ENCODE measurements at regions not wholly inside any gene's neighbourhood (a gene's known extent, or its start where the extent isn't known, plus 50 kb on each side); places are given as distances from the start of the nearest gene placed in this dataset.

DNA sequence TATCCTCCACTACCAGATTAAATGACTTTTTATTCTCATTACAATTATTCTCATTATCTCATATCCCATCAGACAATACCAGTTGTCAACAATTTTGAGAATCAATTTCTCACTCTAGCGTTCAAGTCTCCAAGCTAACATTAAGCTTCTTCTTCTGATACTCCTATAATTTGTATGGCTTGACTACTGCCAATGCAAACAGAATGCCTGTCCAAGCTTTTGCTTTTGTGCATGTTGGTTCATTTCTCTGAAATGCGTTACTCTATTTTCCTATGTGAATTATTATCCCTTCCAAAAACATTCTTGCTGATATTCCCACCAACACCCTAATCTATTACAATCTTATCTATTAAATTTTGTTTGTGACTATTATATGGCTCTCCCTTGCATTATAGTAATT, 1602.3 kb downstream of the C4orf33 start:
- no peak overlapping the region for H3K4me3 ChIP-seq
- no peaks in the 10 kb centered on the region for H3K4me1 ChIP-seq (ENCODE audit: control insufficient read depth in 5 of 5, insufficient read depth in 5 of 5, low read length in 5 of 5)
- H3K9ac ChIP-seq (ENCODE audit: insufficient read depth in 1 of 2, low read length in 2 of 2), result no peak overlapping the region
- no peaks in the 10 kb centered on the region for H3K9me3 ChIP-seq (ENCODE audit: control insufficient read depth in 4 of 4, insufficient read depth in 3 of 4, low read length in 3 of 4)
- WGBS, 2 donors, result 88 to 94% methylated on average over 2 of the region's 2 CpGs
- no peaks in the 10 kb centered on the region for H3K36me3 ChIP-seq (ENCODE audit: control insufficient read depth in 4 of 4, insufficient read depth in 4 of 4, low read length in 4 of 4)
- DNase-seq (no peak), ATAC-seq (ENCODE audit: insufficient read depth, low FRiP score) (no peak)
- no peak overlapping the region for H3K27ac ChIP-seq (ENCODE audit: low read depth in 1 of 2, low read length in 1 of 2)
- TF ChIP-seq, protein P1, sequence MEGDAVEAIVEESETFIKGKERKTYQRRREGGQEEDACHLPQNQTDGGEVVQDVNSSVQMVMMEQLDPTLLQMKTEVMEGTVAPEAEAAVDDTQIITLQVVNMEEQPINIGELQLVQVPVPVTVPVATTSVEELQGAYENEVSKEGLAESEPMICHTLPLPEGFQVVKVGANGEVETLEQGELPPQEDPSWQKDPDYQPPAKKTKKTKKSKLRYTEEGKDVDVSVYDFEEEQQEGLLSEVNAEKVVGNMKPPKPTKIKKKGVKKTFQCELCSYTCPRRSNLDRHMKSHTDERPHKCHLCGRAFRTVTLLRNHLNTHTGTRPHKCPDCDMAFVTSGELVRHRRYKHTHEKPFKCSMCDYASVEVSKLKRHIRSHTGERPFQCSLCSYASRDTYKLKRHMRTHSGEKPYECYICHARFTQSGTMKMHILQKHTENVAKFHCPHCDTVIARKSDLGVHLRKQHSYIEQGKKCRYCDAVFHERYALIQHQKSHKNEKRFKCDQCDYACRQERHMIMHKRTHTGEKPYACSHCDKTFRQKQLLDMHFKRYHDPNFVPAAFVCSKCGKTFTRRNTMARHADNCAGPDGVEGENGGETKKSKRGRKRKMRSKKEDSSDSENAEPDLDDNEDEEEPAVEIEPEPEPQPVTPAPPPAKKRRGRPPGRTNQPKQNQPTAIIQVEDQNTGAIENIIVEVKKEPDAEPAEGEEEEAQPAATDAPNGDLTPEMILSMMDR (IDR thresholded peaks at IDR 0.05; ENCODE audit: control extremely low read depth, extremely low read depth), result no peak
- no peaks in the 10 kb centered on the region for H3K27me3 ChIP-seq (ENCODE audit: control insufficient read depth in 3 of 3, insufficient read depth in 3 of 3, low read length in 2 of 3)

DNA sequence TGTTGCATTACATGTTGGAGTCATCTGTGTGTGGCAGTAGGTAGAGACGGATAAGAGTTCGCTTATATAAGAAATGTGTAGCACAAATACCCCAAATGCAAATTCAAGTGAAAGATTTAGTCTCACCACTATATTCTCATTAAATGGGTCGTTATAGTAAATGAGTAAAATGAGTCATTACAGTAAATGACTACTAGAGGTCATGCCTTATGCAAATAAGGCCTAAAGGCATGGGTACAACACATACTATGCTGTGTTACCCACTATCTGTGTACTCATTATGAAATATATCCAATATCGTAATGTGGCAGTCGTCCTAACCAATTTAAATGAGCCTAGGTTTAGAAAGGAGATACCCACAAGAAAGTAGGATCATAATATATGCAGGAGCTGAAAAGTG, 1603.1 kb downstream of the C4orf33 start:
- no peak overlapping the region for H3K4me3 ChIP-seq
- WGBS, 2 donors, result 57 to 68% methylated on average over 5 of the region's 5 CpGs
- DNase-seq, result no peak
- no peak overlapping the region for H3K27ac ChIP-seq (ENCODE audit: low read depth in 1 of 2, low read length in 1 of 2)
- no peaks in the 10 kb centered on the region for H3K27me3 ChIP-seq (ENCODE audit: control insufficient read depth in 3 of 3, insufficient read depth in 3 of 3, low read length in 2 of 3)
- no peak for ATAC-seq (ENCODE audit: insufficient read depth, low FRiP score)
- no peaks in the 10 kb centered on the region for H3K4me1 ChIP-seq (ENCODE audit: control insufficient read depth in 5 of 5, insufficient read depth in 5 of 5, low read length in 5 of 5)
- H3K9ac ChIP-seq (ENCODE audit: insufficient read depth in 1 of 2, low read length in 2 of 2), result no peak overlapping the region
- no peaks in the 10 kb centered on the region for H3K9me3 ChIP-seq (ENCODE audit: control insufficient read depth in 4 of 4, insufficient read depth in 3 of 4, low read length in 3 of 4)
- H3K36me3 ChIP-seq (ENCODE audit: control insufficient read depth in 4 of 4, insufficient read depth in 4 of 4, low read length in 4 of 4), result no peaks in the 10 kb centered on the region
- TF ChIP-seq, protein P1 (IDR thresholded peaks at IDR 0.05; ENCODE audit: control extremely low read depth, extremely low read depth), result no peak

DNA sequence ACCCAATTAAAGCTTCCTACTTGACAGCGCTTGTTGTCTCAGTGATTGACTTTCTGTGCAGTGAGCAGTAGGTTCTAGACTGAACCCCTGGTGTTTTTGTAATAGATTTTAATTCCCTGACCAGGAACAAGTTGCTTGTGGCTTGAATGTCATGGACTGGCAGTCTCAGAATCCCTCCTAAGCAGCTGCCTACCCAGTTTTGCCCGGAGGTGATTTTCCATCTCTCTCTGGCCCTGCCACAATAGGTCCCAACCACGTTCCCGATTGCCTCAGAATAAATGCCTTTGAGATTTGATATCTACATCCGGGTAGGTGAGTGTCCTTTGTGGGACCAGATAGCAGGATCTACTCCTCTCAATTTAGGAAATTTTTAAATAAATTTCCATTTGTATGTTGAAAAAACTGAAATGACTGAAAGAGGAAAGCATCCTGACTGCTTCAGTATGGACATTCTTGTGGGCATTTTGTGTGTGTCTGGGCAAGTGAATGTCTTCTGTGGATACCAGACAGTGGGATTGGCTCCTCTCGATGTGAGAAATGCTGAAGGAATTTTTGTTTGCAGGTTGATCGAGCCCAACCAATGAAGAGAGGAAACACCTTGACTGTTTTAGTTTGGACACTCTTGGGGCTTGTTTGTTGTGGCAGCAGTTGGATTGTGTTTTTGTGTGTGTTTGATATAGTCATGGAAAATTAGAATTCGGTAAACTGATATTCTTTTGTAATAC, 1607.4 kb downstream of the C4orf33 start:
- no peak overlapping the region for H3K27ac ChIP-seq (ENCODE audit: low read depth in 1 of 2, low read length in 1 of 2)
- TF ChIP-seq, protein P1 (IDR thresholded peaks at IDR 0.05; ENCODE audit: control extremely low read depth, extremely low read depth), result no peak
- DNase-seq, result no peak
- 87 to 88% methylated on average over 8 of the region's 8 CpGs for WGBS, 2 donors
- ATAC-seq (ENCODE audit: insufficient read depth, low FRiP score), result no peak
- H3K9me3 ChIP-seq (ENCODE audit: control insufficient read depth in 4 of 4, insufficient read depth in 3 of 4, low read length in 3 of 4), result no peaks in the 10 kb centered on the region
- no peaks in the 10 kb centered on the region for H3K27me3 ChIP-seq (ENCODE audit: control insufficient read depth in 3 of 3, insufficient read depth in 3 of 3, low read length in 2 of 3)
- H3K4me1 ChIP-seq (ENCODE audit: control insufficient read depth in 5 of 5, insufficient read depth in 5 of 5, low read length in 5 of 5), result no peaks in the 10 kb centered on the region
- H3K36me3 ChIP-seq (ENCODE audit: control insufficient read depth in 4 of 4, insufficient read depth in 4 of 4, low read length in 4 of 4), result no peaks in the 10 kb centered on the region
- H3K4me3 ChIP-seq, result no peak overlapping the region
- no peak overlapping the region for H3K9ac ChIP-seq (ENCODE audit: insufficient read depth in 1 of 2, low read length in 2 of 2)

DNA sequence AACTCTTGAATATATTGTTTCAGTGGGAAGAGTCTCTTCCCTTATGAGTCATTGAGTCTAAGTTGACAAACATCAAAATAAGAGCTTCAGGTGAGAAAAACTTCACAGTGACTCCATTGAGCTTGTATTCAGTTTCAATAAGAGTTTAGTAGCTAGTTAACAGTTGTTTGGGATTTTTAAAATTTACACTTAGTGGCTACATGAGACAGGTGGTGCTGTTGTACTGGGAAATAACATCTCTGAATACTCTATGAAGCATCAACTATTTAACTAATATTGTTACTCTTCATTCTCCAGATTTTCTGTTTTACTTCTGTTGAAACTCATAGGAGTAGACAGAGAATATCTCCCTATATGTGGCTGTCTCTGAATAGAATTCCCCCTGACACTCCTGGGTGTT, 1609.1 kb downstream of the C4orf33 start:
- Histone ChIP-seq H3K27ac (ENCODE audit: low read depth in 1 of 2, low read length in 1 of 2) (no peak overlapping the region), H3K9ac (ENCODE audit: insufficient read depth in 1 of 2, low read length in 2 of 2) (no peak overlapping the region), H3K9me3 (ENCODE audit: control insufficient read depth in 4 of 4, insufficient read depth in 3 of 4, low read length in 3 of 4) (no peaks in the 10 kb centered on the region), H3K27me3 (ENCODE audit: control insufficient read depth in 3 of 3, insufficient read depth in 3 of 3, low read length in 2 of 3) (no peaks in the 10 kb centered on the region), H3K4me3 (no peak overlapping the region), H3K4me1 (ENCODE audit: control insufficient read depth in 5 of 5, insufficient read depth in 5 of 5, low read length in 5 of 5) (no peaks in the 10 kb centered on the region), H3K36me3 (ENCODE audit: control insufficient read depth in 4 of 4, insufficient read depth in 4 of 4, low read length in 4 of 4) (no peaks in the 10 kb centered on the region)
- TF ChIP-seq, protein P1 (IDR thresholded peaks at IDR 0.05; ENCODE audit: control extremely low read depth, extremely low read depth), result no peak
- peak in 1 of 3 donors; percentile 3 for DNase-seq
- ATAC-seq (ENCODE audit: insufficient read depth, low FRiP score), result no peak

Measured in lung (tissue), 11 donors.